HL-60/S4 treated with phorbol 12-myristate 13-acetate at 8.2 ng/mL for 4 days and 3 days (cell line): ENCODE measurements at regions not wholly inside any gene's neighbourhood (a gene's known extent, or its start where the extent isn't known, plus 50 kb on each side); places are given as distances from the start of the nearest gene placed in this dataset.

Experiments
- in situ Hi-C: fragments of 300-500 bp; cut with MboI; formaldehyde crosslinking; loops from 2 replicates; pipeline ENCODE4 v1.15.0; 2022; ENCODE audit warnings: low sequenced_read_pairs

DNA sequence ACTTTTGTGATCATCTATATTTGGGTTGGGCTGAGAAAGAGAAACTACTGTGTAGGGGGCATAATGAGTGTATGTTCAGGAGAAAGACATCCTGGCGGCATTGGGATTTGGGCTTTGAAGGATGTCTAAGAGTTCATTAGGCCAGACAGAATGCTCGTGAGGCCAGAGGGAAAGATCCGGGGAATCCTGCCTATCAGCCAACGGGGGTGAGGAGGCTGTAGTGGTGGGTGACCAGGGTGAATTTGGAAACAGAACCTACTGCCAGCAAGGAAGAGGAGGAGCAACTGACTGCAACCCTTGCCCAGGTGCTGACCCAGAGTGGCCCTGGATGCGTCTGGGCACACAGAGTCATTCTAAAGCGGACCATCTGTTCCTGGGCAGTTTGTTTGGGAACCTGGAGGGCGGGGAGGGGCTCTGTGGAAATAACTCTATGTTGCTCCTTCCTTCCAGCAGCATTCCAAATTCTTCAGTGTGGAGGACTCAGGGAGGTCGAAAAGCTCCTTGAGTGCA, 56.9 kb upstream of the ECE1 start:
- in situ Hi-C loops = no loop called here

DNA sequence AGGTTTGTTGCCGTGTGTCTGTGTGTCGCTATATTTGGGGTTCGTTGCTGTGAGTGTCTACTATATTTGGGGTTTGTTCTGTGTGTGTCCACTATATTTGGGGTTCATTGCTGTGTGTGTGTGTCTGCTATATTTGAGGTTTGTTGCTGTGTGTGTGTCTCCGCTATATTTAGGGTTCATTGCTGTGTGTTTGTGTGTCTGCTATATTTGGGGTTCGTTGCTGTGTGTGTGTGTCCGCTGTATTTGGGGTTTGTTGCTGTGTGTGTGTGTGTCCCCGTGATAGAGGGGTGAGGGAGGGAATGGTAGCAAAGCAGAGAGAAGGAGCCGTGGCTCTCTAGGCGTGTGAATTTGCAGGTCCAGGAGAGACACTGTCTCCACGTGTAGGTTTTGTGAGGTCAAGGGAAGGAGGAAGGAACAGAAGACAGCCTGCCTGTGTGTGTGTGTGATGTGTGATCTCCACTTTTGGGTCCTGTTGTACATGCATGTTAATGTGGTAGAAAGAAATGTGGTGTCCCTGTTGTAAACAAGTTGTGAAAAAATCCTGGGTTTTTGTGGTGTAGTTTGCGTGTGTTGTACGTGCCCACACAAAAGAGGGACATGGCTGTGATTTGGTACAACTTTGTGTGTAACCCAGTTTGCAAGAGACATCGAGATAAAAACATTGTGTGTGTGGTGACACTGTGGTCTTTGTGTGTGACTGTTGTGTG, 56.3 kb upstream of the ECE1 start:
- in situ Hi-C loops = no loop called here

DNA sequence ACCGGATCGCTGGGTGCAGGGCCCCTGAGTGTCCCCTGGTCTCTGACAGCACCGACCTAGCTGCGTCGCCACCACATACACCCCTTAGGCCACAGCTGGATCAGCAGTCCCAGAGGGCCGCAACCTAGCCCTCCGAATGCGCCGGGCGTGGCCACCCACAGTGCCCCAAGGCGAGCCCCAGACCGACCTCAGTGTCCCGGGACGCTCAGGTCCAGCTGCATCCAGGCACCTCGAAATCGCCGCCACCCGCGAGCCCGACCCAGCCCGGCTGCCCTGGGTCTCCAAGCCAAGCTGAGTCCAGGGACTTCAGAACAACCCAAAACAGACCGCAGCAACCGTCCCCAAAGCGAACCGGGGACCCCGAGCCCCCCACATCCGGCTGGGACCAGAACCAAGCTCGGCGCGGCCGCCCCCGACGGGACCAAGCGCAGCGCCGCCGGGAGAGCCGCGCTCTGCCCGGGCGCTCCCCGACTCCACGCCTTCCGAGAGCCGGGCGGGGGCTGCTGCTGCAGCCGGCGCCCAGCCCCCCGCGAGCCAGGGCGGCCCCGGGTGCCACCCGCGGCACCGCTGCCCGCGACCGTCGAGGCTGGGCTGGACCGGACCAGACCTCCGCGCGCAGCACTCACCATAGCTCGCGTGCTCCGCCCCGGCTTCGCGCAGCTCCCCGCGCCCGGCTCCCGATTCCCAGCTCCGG, 54.6 kb upstream of the ECE1 start:
- in situ Hi-C loops = no loop called here

DNA sequence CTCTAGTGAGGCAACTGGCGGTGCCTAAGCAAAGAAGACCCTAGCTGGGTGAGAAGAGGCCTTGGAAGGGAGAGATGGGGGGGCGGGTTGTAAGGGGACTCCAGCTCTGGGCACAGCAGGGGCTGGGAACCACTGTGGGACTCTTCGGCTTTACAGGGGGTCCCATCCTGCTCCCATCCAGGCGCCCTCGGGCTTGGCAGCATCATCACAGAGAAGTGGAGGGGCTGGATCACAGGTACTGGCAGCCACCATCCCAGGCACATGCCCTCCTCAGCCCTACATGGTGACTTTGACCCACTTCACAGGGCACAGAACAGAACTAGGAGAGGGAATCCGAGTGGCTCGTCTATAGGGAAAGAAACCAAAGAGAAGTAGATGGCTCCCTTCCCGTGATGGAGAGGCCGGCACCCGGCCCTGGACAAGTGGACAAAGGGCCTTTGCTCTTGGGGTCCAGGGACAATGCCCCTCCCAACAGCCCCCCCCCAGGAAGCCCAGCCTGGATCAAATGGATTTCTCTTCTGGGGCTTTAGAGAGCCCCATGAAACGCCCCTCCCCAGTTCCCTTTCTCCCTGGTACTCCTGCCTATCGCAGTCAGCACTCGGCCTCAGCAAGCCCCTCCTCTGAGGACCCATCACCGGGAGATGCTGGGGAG, 54.0 kb upstream of the ECE1 start:
- in situ Hi-C loops = no loop called here

DNA sequence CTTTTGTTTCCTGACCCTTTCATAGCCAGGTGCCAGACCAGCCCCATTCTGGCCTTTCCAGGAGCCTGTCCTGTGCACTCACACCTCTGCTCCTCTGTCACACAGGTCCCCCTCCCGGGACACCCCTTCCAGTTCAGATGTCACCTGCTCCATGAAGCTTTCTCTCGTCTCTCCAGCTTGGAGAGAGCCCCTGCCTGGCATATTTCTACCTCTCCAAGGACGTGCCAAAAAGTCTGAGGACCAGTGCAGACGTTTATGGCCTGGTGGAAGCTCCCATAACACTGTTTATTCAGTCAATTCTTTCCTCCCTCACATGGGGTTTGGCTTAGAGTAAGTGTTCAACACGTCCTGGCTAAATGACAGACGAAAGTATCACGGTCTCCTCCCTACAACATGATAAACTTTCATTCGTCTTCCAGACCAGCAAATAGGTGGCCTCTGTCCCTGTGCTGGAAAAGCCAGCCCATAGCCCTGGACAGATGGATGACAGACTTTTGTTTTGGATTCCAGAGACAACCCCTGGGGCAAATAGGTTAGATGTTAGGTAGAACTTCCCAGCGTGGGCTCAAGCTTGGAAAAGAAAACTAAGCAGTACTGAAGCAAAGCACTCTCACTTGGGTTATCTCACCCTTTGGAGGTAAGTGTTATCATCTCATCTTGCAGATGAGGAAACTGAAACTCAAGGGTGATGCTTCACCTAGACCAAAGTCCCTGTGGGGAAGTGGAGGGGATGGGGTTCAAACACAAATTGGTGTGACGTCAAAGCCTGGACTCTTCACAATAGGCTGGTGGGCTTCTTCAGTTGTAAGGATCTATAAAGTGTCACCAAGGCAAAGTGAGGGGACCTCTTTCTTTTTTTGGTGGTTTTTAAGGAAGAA, 52.9 kb upstream of the ECE1 start:
- in situ Hi-C loops = no loop called here

DNA sequence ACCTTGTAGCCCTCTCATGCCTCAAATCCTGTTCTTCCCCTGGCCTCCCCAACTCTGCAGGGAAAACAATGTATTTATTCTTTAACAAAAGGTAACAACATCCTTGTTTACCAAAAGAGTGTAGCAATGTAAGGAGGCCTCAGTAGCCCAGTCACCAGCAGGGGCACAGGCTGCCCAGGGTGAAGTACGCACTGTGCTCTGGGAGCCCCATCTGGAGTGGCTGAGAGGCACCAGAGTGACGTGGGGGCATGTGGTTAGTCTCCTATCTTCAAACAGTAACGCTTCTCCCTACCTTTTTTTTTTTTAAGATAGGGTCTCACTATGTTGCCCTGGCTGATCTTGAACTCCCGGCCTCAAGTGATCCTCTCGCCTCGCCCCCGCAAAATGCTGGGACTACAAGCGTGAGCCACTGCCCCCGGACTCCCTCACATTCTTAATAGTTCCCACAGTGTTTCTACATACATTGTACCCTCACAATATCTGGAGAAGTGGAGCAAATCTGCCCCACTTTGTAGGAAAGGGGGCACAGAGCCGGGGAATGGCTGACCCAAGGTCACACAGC, 51.3 kb upstream of the ECE1 start:
- in situ Hi-C loops = no loop called here

DNA sequence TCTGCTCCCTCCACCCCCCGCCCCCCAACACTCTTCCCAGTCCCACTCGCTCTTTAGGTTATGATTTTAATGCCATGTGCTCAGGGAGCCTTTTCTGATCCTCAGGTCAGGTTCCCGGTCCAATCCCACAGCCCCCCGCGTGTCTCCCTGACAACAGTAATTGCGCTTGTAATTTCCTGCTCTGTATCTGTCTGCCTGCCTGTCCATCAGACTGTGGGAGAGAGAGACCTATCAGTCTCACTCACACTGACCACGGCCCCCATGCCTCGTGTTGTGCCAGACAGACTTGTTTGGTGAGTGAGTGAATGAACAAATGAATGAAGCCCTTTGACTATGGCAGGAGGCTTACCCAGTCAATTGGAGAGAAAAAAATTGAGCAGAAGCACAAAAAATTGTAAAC, 50.8 kb upstream of the ECE1 start:
- in situ Hi-C loops = no loop called here

DNA sequence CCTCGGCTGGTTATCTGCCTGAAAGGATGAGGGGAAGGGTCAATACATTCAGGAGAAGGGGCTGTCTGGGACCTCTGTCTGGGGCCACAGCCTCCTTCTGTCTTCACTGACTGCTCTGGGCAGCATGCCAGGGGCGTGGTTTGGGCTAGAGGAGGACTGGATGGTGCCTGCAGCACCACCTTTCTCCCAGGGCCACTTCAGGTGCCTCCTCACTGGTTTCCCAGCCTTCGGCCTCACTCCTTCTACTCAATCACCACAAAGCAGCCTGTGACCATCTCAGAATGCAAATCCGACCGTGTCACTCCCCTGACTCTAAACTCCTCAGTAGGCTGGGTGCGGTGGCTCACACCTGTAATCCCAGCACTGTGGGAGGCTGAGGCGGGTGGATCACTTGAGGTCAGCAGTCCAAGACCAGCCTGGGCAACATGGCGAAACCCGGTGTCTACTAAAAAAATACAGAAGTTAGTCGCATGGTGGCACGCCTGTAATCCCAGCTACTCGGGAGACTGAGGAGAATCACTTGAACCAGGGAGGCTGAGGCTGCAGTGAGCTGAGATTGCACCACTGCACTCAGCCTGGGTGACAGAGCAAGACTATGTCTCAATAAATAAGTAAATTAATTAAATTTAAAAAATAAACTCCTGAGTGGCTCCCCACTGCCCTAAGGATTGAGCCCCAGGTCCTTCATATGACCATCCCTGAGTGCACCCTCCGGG, 50.1 kb upstream of the ECE1 start:
- in situ Hi-C loops = no loop called here
